ENCODE measurements at regions not wholly inside any gene's neighbourhood (a gene's known extent, or its start where the extent isn't known, plus 50 kb on each side); places are given as distances from the start of the nearest gene placed in this dataset.

DNA sequence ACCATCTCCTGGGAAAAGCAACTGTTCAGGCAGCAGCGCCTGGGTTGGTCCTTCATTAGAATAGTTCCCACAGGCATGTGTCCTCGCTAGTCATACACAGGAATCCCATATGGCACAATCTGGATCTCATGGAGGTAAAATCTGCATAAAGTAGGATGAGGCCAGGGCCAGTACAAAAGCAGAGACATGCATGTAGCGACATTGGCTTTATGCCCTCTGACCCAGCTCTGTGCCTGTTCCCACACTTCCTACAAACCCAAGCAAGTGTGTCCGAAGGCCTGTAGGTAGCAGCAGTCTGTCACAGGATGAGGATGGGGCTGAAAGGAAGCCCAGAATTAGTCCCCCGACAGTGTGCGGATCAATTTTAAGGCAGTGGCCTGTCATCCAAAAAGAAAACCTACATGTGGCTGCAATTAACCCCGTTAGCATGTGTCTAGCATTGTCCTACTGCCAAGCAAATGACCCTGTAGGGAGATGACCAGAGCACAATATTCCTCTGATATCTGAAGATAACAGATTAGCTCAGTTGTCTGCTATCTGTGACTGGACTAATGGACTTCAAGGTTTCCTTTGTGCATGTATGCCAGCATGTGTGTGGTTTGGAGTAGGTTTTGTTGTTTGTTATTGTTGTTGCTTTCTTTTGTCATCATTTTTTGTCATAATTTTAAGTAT, 178.8 kb downstream of the TMEM161B start:
- TF ChIP-seq POLR2A (IDR thresholded peaks at IDR 0.05; ENCODE audit: low read length) = no peak
- no peak for TF ChIP-seq GATA1 (IDR thresholded peaks at IDR 0.05; ENCODE audit: low read depth, low read length)

Data from erythroblast (primary cell).